ENCODE measurements at regions not wholly inside any gene's neighbourhood (a gene's known extent, or its start where the extent isn't known, plus 50 kb on each side); places are given as distances from the start of the nearest gene placed in this dataset.

- TF ChIP-seq CTCF (conservative IDR thresholded peaks at IDR 0.05 in 1 of 2, IDR thresholded peaks at IDR 0.05 in 1 of 2; ENCODE audit: low read depth in 1 of 2, low read length in 2 of 2) (no peak), EZH2 (IDR thresholded peaks at IDR 0.05; ENCODE audit: low read length, missing control alignments) (no peak)
Observed at GRCh38 chr14:61940666-61941420, 178.6 kb downstream of the SNAPC1 start.

Data from fibroblast of lung (primary cell).